GM13976 (cell line): ENCODE measurements at regions not wholly inside any gene's neighbourhood (a gene's known extent, or its start where the extent isn't known, plus 50 kb on each side); places are given as distances from the start of the nearest gene placed in this dataset.

Source experiments
- DNase-seq: peaks from one replicate; pipeline ENCODE4 v3.0.0; 2012; ENCODE audit warnings: low spot score
- CTCF ChIP-seq: IDR thresholded peaks from 2 replicates; pipeline ENCODE4 v1.5.1; 2012; ENCODE audit warnings: borderline replicate concordance, mild to moderate bottlenecking; ENCODE audit not compliant: insufficient read depth; ENCODE audit errors: extremely low read depth, missing control alignments, control extremely low read depth
- in situ Hi-C: fragments of 300-500 bp; cut with MboI; formaldehyde crosslinking; loops from one replicate; pipeline ENCODE4 v1.12.0; 2022; ENCODE audit warnings: low sequenced_read_pairs, mixed read lengths, inconsistent platforms; ENCODE audit not compliant: unreplicated experiment

- in situ Hi-C loops, result no loop called here
- no peak for DNase-seq
- no peak for TF ChIP-seq CTCF
These were observed 283.2 kb downstream of the SETD4 start for GRCh38 chr21:35777081-35777480.

- in situ Hi-C loops, result no loop called here
- no peak for DNase-seq
- TF ChIP-seq CTCF, result no peak
These were observed 284.4 kb downstream of the SETD4 start for GRCh38 chr21:35775778-35776544.

DNA sequence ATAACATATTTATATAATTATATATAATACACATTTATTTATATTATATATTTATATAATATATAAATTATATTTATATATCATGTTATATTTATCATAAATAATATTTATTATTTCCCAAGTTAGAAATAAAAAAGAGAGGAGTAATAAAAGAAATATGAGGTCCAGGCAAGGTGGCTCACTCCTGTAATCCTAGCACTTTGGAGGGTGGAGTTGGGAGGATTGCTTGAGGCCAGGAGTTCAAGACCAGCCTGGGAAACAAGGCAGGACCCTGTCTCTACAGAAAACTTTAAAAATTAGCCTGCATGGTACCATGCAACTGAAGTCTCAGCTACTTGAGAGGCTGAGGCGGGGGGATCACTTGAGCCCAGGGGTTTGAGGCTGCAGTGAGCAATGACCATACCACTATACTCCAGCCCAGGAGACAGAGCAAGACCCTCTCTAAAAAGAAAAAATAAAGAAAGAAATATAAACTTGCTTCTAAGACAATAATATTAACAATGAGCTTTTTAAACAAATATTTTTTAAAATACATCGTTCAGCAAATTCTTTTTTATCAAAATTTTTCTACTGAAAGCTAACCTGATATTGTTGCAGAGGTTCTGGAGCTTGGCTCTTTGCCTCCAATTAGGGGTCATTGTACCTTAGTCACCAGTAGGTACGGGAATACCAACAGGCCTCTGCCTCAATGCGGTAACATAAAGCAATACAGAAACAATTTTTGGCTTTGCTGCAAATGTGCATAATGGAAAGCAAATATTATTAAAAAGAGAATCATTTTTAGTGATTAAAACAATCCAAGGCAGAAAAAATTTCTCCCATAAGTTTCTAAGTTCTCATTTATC is 290.0 kb downstream of the SETD4 start:
- in situ Hi-C loops, result no loop called here
- no peak for TF ChIP-seq CTCF
- no peak for DNase-seq

DNA sequence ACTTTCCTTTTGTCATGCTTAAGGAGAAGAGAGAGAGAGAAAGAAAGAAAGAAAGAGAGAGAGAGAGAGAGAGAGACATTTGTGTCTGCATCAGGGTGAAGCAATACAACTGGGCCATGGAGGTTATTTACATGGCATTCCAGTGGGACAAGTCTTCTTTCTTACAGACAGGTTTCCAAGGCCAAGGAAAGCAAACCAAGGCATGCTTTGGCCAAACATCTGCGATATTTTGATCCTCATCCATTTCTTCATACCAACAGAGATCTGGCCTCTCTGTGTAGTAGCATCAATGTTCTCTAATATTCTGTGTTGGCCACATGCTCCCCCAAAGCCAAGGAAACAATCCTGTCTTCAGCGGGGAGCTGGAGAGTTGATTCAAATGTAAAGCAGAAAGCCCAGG is 292.1 kb downstream of the SETD4 start:
- in situ Hi-C loops, result no loop called here
- no peak for DNase-seq
- no peak for TF ChIP-seq CTCF

GRCh38 chr21:35764586-35764985 is 295.7 kb downstream of the SETD4 start:
- in situ Hi-C loops, result no loop called here
- TF ChIP-seq CTCF, result no peak
- DNase-seq, result no peak

DNA sequence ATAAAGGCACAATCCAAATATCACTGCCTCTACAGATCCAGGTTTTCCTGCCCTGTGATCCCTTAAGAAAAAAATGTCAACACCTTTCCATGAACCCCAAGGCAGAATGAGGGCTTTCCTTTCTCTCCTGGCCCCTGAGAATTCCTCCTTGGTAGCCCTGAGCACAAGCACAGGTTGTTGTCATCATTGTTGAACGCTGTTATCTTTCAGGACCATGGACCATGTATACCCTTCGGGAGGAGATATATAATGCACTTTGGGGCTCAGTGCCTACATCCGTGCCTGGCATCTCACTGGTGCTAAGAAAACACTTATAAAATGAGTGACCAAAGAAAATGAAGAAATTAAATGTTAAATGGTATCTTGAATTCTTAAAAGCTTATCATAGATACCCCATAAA is 296.2 kb downstream of the SETD4 start:
- no peak for TF ChIP-seq CTCF
- in situ Hi-C loops, result no loop called here
- DNase-seq, result no peak
